ENCODE measurements at regions not wholly inside any gene's neighbourhood (a gene's known extent, or its start where the extent isn't known, plus 50 kb on each side); places are given as distances from the start of the nearest gene placed in this dataset.

- Mint-ChIP-seq H3K27me3 (peaks cover 3% of the 10 kb centered on the region), H3K4me3 (no peak overlapping the region), H3K27ac (no peak overlapping the region), H3K9me3 (peaks cover 29% of the 10 kb centered on the region), H3K36me3 (ENCODE audit: low read depth) (no peaks in the 10 kb centered on the region), H3K4me1 (ENCODE audit: low read depth) (no peaks in the 10 kb centered on the region)
- no peak for DNase-seq
Observed at GRCh38 chr1:219398815-219399396, 214.0 kb downstream of the ZC3H11B start.

DNA sequence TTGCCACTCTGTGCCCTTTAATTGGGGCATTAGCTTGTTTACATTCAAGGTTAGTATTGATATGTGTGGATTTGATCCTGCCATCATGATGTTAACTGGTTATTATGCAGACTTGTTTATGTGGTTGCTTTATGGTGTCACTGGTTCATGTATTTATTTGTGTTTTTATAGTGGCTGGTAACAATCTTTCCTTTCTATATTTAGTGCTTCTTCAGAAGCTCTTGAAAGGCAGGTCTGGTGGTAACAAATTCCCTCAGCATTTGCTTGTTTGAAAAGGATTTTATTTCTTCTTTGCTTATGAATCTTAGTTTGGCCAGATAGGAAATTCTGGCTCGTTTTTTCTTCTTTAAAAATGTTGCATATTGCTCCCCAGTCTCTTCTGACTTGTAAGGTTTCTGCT is 215.4 kb downstream of the ZC3H11B start:
- Mint-ChIP-seq H3K27ac (no peak overlapping the region), H3K4me1 (ENCODE audit: low read depth) (no peaks in the 10 kb centered on the region), H3K36me3 (ENCODE audit: low read depth) (no peaks in the 10 kb centered on the region), H3K27me3 (peaks cover 3% of the 10 kb centered on the region), H3K4me3 (no peak overlapping the region), H3K9me3 (peaks cover 35% of the 10 kb centered on the region)
- no peak for DNase-seq

GRCh38 chr1:219391297-219391696 is 217.6 kb downstream of the LYPLAL1 start:
- Mint-ChIP-seq H3K27me3 (peaks cover 4% of the 10 kb centered on the region), H3K9me3 (peaks cover 16% of the 10 kb centered on the region), H3K27ac (no peak overlapping the region), H3K36me3 (ENCODE audit: low read depth) (no peaks in the 10 kb centered on the region), H3K4me1 (ENCODE audit: low read depth) (no peaks in the 10 kb centered on the region), H3K4me3 (no peak overlapping the region)
- no peak for DNase-seq

DNA sequence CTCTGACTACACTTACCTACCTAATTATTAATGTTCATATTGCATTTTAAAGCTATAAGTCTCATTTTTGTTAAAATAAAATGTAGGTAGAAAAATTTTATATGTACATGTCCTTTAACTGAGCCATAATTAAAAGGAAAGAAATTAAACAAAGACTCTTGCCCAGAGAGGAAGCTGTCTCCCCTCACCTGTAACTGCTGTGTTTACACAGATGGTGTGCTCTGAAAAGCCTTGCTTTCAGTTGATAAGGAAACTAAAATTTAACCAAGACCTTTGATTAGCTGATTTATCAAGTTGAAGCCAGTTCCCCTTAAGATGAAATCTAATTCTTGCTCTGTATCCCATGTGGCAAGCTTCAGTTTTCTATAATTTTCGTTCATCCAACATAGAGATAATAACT is 213.5 kb downstream of the LYPLAL1 start:
- Mint-ChIP-seq H3K36me3 (ENCODE audit: low read depth) (no peaks in the 10 kb centered on the region), H3K4me3 (no peak overlapping the region), H3K27ac (no peak overlapping the region), H3K9me3 (peaks cover under 1% of the 10 kb centered on the region), H3K4me1 (ENCODE audit: low read depth) (no peaks in the 10 kb centered on the region), H3K27me3 (peaks cover 4% of the 10 kb centered on the region)
- DNase-seq, result no peak

DNA sequence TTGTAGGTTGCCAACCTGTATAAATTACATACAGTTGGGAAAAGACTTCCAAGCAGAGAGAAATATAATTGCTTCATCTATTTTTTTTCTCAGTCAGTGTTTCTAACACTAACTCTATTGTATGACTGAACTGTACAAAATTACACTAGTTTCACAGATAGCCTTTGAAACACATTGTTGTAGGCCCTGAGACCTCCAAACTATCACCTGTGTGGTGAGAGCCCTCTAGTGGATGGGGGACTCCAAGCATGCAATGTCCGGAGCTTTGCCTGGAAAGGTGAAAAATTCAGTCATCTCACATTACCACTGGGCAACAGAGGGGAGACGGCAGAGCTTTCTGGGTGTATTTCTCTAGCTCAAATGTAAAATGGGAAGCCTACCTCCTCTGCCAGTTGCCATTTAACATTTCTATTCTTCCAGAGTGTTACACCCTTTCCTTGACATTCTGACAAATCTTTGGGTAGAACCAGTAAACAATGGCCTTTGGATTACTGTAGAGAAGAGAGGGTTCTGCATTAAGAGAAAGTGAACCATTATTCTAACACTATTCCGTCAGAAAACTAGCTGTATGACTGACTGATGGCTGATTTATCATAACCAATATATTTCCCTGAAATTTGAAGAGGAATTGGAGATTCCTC is 212.2 kb downstream of the LYPLAL1 start:
- DNase-seq, result no peak
- H3K4me1 Mint-ChIP-seq (ENCODE audit: low read depth), result no peaks in the 10 kb centered on the region
- peaks cover 2% of the 10 kb centered on the region for H3K9me3 Mint-ChIP-seq
- H3K27me3 Mint-ChIP-seq, result peaks cover 4% of the 10 kb centered on the region
- H3K4me3 Mint-ChIP-seq, result no peak overlapping the region
- H3K27ac Mint-ChIP-seq, result no peak overlapping the region
- no peaks in the 10 kb centered on the region for H3K36me3 Mint-ChIP-seq (ENCODE audit: low read depth)

DNA sequence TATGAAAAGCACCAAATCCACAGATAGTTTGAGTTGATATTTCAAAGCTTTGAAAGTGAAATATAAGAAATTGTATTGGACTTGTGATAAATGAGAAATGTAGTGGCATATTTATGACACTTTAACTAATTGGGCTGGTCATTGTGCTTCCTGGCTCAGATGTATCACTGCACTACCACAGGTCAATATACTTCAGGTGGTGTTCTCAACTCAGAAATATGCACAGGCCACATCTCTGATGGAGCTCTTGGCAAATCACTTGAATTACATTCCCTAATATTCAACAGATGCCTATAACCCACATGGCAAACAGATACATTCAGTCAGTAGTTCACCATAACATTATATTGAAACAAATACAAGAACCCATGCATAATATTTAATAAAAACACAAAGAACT is 209.6 kb downstream of the LYPLAL1 start:
- Mint-ChIP-seq H3K27me3 (peaks cover 4% of the 10 kb centered on the region), H3K9me3 (peaks cover 4% of the 10 kb centered on the region)

DNA sequence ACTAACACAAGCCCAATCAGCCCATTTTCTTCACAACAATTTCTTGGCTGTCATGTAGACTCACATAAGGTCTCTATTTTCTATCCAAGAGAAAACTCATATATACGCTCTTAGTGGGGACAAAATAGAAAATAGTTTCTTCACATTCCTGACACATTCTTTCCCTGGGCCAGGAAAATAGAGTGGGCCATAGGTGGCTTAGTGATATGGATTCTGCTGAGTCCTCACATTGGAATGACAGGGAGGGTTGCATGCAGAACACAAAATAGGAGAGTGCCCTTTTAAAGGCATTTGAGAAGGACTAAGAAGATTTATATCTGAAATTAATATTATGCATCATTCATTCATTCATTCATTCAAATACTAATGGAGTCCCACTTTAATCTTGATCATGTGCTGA is 207.7 kb downstream of the LYPLAL1 start:
- H3K27me3 Mint-ChIP-seq, result no peaks in the 10 kb centered on the region

More for the DNA sequence above, 209.6 kb downstream of the LYPLAL1 start:
- no peak for DNase-seq
- H3K36me3 Mint-ChIP-seq (ENCODE audit: low read depth), result no peaks in the 10 kb centered on the region
- no peak overlapping the region for H3K4me3 Mint-ChIP-seq
- no peaks in the 10 kb centered on the region for H3K4me1 Mint-ChIP-seq (ENCODE audit: low read depth)
- no peak overlapping the region for H3K27ac Mint-ChIP-seq

GRCh38 chr1:219380463-219380862 is 206.8 kb downstream of the LYPLAL1 start:
- H3K9me3 Mint-ChIP-seq, result peaks cover 4% of the 10 kb centered on the region
- H3K27me3 Mint-ChIP-seq, result no peaks in the 10 kb centered on the region
- no peak overlapping the region for H3K27ac Mint-ChIP-seq
- H3K4me1 Mint-ChIP-seq (ENCODE audit: low read depth), result no peaks in the 10 kb centered on the region
- no peak for DNase-seq
- no peak overlapping the region for H3K4me3 Mint-ChIP-seq
- H3K36me3 Mint-ChIP-seq (ENCODE audit: low read depth), result no peaks in the 10 kb centered on the region

More for the DNA sequence above, 207.7 kb downstream of the LYPLAL1 start:
- no peaks in the 10 kb centered on the region for H3K4me1 Mint-ChIP-seq (ENCODE audit: low read depth)
- H3K9me3 Mint-ChIP-seq, result peaks cover 4% of the 10 kb centered on the region
- H3K4me3 Mint-ChIP-seq, result no peak overlapping the region
- H3K36me3 Mint-ChIP-seq (ENCODE audit: low read depth), result no peaks in the 10 kb centered on the region
- no peak overlapping the region for H3K27ac Mint-ChIP-seq
- no peak for DNase-seq

GRCh38 chr1:219379691-219380090 is 206.0 kb downstream of the LYPLAL1 start:
- Mint-ChIP-seq H3K9me3 (peaks cover 4% of the 10 kb centered on the region), H3K36me3 (ENCODE audit: low read depth) (no peaks in the 10 kb centered on the region), H3K4me3 (no peak overlapping the region), H3K4me1 (ENCODE audit: low read depth) (no peaks in the 10 kb centered on the region), H3K27me3 (no peaks in the 10 kb centered on the region), H3K27ac (no peak overlapping the region)
- no peak for DNase-seq

GRCh38 chr1:219374636-219375035 is 201.0 kb downstream of the LYPLAL1 start:
- no peak overlapping the region for H3K27ac Mint-ChIP-seq
- H3K36me3 Mint-ChIP-seq (ENCODE audit: low read depth), result no peaks in the 10 kb centered on the region
- no peaks in the 10 kb centered on the region for H3K4me1 Mint-ChIP-seq (ENCODE audit: low read depth)
- H3K27me3 Mint-ChIP-seq, result no peaks in the 10 kb centered on the region
- no peak for DNase-seq
- H3K4me3 Mint-ChIP-seq, result no peak overlapping the region
- no peaks in the 10 kb centered on the region for H3K9me3 Mint-ChIP-seq

DNA sequence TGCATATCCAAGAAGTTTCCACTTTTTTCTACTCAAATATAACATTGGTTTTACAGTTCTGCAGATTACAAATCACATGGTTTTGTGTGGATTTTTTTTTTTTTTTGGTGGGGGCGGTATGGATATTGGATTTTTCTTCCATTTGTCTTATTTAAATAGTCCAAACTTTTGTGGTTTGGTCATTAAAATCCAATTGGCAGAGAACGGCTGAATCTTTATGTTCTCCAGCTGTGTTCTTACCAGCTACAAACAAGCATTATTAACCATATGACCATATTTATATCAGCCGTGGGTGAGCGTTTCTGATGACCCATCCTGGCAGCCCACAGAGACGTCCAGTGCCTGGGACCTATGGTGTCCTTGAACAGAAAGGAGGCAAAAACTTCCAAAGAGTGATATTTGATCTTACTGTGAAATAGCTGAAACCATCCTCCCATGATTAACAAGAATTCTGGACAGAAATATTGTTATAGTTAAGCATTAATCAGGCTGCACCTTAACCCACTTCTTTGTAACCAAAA is 200.4 kb downstream of the LYPLAL1 start:
- no peaks in the 10 kb centered on the region for H3K36me3 Mint-ChIP-seq (ENCODE audit: low read depth)
- H3K4me3 Mint-ChIP-seq, result no peak overlapping the region
- H3K9me3 Mint-ChIP-seq, result no peaks in the 10 kb centered on the region
- H3K4me1 Mint-ChIP-seq (ENCODE audit: low read depth), result no peaks in the 10 kb centered on the region
- H3K27me3 Mint-ChIP-seq, result no peaks in the 10 kb centered on the region
- no peak overlapping the region for H3K27ac Mint-ChIP-seq
- DNase-seq, result no peak

DNA sequence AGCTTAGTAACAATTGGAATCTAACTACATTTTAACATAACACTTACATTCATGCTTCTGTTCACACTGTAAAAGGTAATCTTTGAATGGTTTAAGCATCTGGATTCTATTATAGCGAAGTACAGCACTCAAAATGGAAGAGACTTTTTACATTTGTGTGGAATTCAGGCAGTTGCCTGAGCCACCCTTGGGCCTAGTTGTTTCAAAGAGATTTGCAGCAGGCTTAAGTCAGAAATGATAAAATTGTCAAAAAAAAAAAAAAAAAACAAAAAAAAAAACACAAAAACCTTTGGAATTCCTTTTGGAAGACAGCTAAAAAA is 199.9 kb downstream of the LYPLAL1 start:
- H3K27me3 Mint-ChIP-seq, result no peaks in the 10 kb centered on the region
- no peaks in the 10 kb centered on the region for H3K36me3 Mint-ChIP-seq (ENCODE audit: low read depth)
- no peak overlapping the region for H3K27ac Mint-ChIP-seq
- no peaks in the 10 kb centered on the region for H3K9me3 Mint-ChIP-seq
- no peak overlapping the region for H3K4me3 Mint-ChIP-seq
- no peak for DNase-seq
- no peaks in the 10 kb centered on the region for H3K4me1 Mint-ChIP-seq (ENCODE audit: low read depth)

DNA sequence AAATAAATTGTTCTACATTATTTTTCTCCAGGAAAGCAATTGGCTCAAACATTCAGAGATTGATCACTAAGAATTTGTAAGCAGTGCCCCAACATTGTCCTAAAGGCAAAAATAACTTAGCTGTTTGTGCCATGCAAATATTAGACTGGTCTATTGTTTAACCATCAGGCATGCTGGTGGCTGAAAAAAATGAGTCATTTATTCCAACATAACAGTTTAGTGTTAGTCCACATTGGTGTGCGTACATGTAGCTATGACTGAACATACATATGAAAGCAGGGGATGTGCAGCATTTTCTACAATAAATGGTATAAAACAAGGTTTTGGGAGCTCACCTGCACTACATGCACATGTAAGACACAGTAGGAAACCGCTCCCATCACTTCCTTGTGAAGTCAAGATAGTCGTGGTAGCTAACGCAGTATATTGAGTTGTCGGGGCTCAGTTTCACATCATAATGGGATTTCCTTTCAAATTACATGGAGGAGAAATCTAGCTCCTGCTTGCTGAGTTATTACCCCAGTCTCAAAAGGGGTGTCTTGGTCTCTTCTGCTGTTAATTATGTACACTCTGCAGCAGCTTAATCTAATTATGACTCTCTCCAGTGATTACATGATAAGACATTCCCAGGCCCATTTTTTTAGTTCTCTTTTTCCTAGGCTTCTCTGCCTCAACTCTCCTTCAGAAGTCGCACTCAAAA is 199.4 kb downstream of the LYPLAL1 start:
- Mint-ChIP-seq H3K4me1 (ENCODE audit: low read depth) (no peaks in the 10 kb centered on the region), H3K36me3 (ENCODE audit: low read depth) (no peaks in the 10 kb centered on the region), H3K9me3 (no peaks in the 10 kb centered on the region), H3K4me3 (no peak overlapping the region), H3K27ac (no peak overlapping the region), H3K27me3 (no peaks in the 10 kb centered on the region)
- DNase-seq, result no peak

DNA sequence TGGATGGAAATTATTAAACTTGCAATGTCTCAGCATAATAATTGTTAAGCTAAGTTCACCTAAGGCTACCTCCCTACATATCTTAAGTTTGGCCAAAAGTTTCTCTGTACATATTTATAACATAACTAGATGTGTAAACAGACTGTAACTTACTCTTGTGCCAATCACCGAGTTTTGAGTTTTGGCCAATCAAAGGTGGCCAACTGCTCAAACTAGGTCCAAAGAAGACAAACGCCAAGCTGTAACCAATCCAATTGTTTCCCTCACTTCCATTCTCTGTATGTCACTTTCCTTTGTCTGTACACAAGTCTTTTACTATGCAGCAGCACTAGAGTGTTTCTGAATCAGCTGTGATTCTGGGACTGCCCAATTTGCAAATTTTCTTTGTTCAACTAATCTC is 197.8 kb downstream of the LYPLAL1 start:
- H3K27me3 Mint-ChIP-seq, result no peaks in the 10 kb centered on the region
- H3K4me1 Mint-ChIP-seq (ENCODE audit: low read depth), result no peaks in the 10 kb centered on the region
- H3K36me3 Mint-ChIP-seq (ENCODE audit: low read depth), result no peaks in the 10 kb centered on the region
- H3K9me3 Mint-ChIP-seq, result no peaks in the 10 kb centered on the region
- no peak overlapping the region for H3K4me3 Mint-ChIP-seq
- no peak for DNase-seq
- H3K27ac Mint-ChIP-seq, result no peak overlapping the region

GRCh38 chr1:219367496-219367895 is 193.8 kb downstream of the LYPLAL1 start:
- H3K27me3 Mint-ChIP-seq, result no peaks in the 10 kb centered on the region
- H3K36me3 Mint-ChIP-seq (ENCODE audit: low read depth), result no peaks in the 10 kb centered on the region
- H3K27ac Mint-ChIP-seq, result no peak overlapping the region
- no peak overlapping the region for H3K4me3 Mint-ChIP-seq
- H3K9me3 Mint-ChIP-seq, result no peaks in the 10 kb centered on the region
- no peaks in the 10 kb centered on the region for H3K4me1 Mint-ChIP-seq (ENCODE audit: low read depth)
- no peak for DNase-seq
